ENCODE measurements at regions not wholly inside any gene's neighbourhood (a gene's known extent, or its start where the extent isn't known, plus 50 kb on each side); places are given as distances from the start of the nearest gene placed in this dataset.
"Not testable (repeated sequence)": the region's sequence is repeated elsewhere in the genome, so short reads cannot be mapped to it uniquely, and the experiment has no call there.

DNA sequence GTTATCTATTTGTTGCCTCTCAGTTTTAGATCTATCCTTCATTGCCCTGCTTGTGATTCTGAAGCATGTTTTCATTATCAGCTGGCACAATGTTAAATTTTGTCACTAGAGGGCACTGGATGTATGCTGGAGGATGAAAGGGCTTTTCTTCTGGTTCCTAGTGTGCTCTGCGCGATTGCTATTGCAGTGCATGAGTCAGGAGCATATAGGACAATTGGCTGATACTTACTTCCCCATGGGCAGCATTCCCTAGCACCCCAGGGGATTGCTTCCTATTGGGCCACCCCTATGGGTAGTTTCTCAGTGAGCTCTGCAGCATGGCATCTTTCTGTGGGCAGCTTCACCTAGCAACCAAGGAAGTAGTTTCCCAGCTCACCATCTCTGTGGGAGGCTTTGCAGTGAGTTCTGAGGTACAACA lies 280.3 kb upstream of the SYNCRIP start:
- DNase-seq: peak; percentile 15

DNA sequence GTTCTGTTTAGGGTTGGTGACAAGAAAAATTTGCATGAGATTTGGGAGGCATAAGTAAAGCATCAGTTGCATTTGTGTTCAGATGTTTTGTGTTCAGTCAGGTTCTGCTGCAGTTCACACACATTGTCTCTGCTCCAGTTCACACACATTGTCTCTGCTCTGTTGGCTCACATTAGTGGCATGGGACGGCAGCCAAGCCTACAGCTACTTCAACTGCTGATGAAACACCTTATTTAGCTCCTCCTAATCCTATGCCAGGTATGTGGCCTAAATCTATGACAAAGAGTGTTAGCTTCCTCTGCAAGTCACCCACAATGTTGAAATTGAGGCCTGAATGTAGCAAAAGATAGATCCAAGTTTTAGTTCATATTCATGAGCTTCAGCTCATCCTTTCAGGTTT lies 278.1 kb upstream of the SYNCRIP start:
- no peak for DNase-seq

DNA sequence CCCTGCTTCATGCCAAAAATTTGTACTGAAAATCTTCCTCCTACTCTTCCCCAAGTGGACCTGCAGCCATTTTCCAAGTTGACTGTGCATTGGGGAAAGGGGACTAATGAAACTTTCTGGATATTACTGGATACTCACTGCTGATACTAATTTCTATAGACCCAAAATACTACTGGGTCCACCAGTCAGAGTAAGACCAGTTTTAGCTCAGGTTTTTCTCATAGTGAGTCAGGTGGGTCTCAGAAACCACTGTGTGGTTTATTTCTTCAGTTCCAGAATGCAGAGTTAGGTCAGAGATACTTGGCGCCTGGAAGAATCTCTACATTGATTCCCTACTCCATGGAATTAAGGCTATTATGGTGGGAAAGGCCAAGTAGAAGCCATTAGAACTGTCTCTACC lies 274.8 kb upstream of the SYNCRIP start:
- DNase-seq: no peak

DNA sequence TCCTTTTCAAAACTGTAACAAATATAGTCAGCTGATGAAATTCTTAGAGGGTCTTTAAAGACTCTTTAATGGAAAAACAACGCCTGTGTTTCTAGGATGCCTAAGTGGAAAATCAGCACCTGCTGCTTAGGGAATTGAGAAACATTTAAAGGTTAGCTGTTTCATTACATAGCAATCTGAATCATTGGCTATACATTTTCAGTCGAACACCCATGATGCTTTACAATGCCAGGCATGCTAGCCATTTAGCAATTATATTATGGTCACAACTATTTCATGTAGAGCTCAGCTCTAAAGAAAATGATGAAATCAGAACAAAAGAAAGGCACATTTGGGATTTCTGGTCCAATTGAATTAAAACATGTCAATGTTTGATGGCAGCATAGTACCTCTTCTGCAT lies 270.3 kb upstream of the SYNCRIP start:
- DNase-seq: no peak

DNA sequence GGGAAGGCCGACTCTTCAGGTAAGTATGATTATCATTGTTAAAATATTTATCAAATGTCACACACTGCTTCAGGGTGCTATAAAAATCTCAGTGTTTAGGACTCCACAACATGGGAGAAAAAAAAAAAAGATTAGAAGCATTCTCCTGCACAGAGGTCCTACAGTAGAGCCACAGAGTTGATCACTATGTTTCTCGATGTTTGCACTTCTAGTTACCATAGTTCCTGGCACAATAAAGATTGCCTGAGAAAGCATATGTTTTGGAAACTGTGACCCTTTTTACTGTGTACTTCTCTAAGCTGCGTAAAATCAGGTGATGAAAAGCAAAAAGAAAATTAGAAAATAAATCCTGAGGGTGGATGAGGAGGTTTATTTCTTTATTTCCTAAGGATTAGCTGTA lies 269.9 kb upstream of the SYNCRIP start:
- no peak for DNase-seq

DNA sequence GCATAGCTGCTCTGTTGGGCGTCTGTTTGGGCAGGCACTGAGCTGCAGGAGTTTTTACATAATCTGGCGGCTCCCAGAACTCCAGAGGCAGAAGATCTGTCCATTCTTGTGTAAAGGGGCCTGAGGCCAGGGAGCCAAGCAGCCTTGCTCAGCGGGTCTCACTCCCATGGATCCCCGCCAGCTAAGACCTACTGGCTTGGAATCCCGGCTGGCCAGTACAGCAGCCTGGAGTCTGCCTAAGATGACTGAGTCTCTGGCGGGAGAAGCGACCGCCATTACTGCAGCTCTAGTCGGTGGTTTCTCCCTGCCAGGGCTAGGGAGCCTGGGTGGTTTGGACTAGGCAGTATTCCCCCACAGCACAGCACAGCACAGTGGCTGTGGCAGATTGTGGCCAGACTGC lies 268.4 kb upstream of the SYNCRIP start:
- DNase-seq: no peak

DNA sequence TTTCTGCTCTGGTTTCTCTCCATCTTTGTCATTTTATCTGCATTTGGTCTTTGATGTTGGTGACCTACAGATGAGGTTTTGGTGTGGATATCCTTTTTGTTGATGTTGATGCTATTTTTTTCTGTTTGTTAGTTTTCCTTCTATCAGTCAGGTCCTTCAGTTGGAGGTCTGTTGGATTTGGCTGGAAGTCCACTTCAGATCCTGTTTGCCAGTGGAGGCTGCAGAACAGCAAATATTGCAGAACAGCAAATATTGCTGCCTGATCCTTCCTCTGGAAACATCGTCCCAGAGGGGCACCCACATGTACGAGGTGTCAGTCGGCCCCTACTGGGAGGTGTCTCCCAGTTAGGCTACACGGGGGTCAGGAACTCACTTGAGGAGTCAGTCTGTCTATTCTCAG lies 265.4 kb upstream of the SYNCRIP start:
- DNase-seq: not testable (repeated sequence)

DNA sequence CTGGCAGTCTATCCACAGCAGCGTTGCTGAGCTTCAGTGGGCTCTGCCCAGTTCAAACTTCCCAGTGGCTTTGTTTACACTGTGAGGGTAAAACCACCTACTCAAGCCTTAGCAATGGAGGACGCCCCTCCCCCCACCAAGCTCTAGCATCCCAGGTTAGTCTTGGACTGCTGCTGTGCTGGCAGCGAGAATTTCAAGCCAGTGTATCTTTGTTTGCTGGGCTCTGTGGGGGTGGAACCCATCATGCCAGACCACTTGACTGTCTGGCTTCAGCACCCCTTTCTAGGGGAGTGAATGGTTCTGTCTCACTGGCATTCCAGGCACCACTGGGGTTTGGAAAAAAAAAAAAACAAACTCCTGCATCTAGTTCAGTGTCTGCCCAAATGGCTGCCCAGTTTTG lies 249.7 kb upstream of the SYNCRIP start:
- DNase-seq: no peak

DNA sequence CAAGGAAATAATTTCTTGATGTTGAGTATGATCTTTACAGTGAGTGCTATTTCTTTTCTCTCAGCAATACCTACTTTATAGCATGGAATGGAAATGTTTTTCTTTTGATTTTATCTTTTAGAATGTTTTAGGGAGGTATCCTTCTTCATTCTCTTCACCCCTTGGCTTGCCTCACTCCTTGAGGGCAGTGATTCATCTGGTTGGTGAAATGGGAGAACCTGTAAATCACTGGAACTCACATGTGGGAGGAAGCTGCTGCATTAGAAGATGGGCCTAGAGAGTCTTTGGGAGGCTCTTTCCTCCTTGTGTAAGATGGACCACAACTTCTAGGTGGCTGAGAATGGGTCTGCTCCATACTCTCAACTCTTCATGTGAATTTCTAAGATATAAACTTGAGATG lies 244.8 kb upstream of the SYNCRIP start:
- DNase-seq: no peak

DNA sequence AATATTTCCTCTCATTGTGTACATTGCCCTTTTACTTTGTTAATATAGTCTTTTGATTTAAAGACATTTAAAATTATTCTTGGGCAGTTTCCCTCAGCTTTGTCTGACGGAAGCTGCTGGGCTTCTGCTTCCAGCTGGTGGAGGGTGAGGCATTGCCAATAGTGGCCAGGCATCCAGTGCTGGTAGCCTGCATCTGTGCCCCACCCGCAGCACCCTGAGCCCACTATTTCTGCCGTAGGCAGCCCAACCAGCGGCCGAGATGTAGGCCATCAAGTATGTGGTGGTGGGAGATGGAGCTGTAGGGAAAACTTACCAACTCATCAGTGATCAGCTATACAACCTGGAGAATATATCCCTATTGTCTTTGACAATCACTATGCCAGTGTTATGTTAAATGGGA lies 226.0 kb upstream of the SYNCRIP start:
- no peak for DNase-seq

DNA sequence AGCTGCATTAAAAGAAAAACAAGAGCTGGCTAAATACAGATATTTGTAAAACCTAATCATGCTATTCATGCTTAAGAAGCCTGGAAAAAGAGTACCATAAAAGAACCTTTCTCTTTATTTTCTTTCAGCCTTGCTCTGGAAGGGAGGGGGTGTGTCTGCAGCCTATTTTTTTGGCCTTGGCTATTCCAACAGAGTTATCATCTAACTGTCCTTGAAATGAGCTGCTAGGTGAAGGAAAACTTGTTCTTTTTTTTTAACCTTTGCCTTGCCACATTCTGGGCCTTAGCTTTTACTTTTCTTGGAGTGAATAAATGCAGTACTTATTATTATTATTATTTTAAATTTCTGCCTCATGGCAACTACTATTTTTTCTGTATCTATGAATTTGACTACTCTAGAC lies 224.9 kb upstream of the SYNCRIP start:
- DNase-seq: no peak

DNA sequence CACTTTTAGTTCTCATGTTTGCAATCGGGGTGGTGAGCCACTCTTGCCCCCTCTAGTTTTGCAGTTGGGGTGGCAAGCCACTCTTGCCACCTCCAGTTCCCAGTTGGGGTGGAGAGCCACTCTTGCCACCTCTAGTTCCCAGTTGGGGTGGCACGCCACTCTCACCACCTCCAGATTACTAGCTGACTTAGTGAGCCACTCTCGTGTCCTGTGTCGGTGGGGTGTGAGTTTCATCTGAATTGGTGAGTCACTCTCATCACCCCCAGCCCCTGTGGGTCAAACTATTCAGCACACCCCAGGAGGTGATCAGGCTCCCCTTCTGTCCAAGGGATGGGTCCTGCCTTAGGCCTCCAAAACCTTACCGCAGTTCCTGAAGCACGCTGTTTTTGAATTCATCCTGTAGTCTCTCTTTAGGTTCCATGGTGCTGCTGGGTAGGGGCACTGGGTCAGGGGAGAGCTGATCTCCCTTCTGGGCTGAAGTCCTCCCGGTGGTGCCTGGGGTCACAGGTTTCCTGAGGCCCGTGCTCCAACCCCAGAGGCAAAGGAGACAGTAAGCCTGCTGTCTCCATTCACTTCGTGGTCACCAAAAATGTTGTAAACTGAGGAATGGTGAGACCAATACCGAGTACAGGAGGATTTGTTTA lies 224.2 kb upstream of the SYNCRIP start:
- DNase-seq: no peak

DNA sequence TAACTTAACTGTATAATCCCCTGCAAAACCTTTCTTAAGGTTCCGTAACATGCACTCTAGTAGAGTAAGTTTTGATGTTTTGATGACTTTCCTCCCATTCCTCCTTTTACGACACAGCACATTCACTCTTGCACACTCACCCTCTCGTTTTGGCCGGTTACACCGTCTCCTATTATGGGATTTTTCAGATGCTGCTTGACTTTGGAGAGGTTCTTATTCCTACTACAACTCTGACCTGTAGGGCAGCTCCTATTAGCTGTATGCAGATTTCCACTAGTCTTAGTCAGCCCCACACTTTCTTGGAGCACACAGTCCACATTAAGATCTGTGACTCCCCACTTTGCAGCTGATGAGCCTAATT lies 223.7 kb upstream of the SYNCRIP start:
- DNase-seq: no peak

DNA sequence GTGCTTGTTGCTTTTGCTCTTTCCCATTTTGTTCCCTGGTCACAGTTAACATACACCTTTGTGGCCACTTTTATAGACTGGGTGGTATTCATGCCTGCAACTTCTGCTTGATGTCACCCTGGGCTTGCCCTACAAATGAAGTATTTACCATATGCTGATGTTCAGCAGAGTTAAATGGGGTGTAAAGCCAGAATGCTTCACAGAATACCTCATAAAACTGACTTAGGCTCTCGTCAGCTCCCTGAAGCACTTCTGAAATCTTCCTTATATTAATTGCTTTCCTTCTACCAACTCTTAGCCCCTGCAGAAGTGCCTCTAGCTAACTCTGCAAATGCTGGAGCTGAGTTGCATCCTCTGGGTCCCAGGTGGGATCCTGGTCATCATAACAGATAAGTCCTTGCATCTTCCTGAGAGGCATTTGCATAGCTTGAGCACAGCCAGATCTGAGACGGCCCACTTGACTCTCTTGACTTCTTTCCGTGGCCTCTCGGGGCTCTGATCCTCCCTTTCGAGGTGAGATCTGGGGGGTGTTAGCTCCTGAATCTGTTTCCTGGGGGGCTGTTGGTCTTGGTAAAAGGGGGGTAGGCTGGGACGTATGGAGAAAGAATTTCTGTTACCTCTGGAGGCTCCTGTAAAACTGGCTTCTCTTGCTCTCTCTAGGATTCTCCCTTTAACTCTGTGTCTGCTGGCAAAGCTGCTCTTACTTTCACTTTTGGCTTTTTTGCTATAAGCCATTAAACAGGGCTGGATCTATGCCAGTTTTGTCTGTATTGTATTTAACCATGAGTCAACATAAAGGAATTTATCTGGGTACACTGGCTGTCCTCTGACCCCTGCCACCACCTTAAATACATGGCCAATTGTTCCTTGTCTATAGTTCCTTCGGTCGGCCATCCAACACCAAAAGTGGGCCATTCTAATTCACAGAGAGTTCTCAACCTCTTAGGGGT lies 223.0 kb upstream of the SYNCRIP start:
- DNase-seq: no peak

DNA sequence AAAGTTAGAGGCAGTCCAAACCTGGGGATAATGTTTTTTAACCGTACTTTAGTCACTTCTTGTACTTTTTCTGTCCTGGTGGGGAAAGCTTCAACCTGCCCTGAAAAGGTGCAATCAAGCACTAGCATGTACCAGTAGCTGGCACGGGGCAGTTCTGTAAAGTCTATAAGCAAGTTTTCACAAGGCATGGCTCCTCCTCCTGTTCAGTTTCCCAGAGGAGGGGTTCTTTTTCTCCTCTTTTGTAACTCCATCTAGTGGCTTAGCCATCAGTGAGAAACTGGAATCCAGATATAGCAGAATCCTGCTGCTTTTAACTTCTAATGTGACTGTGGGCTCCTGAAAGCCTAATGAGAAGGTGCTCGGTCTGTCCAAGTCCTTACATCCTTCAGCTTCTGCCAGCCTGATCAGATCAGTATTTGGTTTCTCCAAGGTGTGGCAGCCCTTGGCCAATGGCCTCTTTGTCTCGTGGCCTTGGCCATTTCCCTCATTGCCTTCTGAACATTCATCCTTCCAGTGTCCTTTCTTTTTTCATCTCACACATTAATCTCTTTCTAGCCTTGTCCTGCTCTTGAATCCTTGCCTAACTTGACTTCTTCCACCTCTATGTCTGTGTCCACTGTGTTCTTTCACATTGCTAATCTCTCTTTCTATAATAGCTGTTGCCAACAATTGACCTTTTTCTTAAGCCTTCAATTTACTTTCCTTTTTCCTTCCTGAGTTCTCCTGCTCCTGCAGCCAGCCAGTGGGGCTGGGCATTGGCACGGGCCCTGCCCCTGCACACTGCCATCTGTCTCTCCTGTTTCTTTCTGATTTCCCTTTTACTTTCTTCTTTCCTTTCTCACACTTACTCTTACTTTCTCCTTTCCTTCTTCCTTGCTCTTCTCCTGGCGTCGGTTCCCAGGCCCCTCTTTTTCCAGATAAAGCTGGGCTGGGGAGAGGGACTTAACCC lies 222.0 kb upstream of the SYNCRIP start:
- DNase-seq: no peak

DNA sequence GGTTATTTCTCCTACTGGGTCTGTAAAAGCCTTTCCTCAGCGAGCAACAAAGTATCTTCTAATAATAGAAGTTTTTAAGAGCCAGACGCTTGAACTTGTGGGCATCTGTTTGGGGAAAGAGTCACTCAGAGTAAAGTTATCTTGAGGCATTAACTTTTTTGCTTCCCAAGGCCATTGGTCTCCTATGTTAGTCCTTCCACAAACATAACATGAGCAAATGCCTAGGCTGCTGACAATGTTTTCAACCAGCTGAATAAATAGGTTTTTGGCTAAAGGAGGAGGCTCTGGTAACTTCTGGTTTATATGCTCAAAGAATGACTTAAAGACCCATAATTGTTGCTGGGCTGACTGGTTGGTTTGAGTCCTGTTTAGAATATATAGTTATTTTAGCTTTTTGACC lies 213.5 kb upstream of the SYNCRIP start:
- no peak for DNase-seq

DNA sequence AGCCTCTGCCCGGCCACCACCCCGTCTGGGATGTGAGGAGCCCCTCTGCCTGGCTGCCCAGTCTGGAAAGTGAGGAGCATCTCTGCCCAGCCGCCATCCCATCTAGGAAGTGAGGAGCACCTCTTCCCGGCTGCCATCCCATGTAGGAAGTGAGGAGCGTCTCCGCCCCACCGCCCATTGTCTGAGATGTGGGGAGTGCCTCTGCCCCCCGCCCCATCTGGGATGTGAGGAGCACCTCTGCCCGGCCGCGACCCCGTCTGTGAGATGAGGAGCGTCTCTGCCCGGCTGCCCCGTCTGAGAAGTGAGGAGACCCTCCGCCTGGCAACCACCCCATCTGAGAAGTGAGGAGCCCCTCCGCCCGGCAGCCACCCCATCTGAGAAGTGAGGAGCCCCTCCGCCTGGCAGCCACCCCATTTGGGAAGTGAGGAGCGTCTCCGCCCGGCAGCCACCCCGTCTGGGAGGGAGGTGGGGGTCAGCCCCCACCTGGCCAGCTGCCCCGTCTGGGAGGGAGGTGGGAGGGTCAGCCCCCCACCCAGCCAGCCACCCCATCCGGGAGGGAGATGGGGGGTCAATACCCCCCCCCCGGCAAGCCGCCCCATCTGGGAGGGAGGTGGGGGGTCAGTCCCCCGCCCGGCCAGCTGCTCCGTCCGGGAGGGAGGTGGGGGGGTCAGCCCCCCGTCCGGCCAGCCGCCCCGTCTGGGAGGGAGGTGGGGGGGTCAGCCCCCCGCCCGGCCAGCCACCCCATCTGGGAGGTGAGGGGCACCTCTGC lies 195.8 kb upstream of the SYNCRIP start:
- DNase-seq: not testable (repeated sequence)

DNA sequence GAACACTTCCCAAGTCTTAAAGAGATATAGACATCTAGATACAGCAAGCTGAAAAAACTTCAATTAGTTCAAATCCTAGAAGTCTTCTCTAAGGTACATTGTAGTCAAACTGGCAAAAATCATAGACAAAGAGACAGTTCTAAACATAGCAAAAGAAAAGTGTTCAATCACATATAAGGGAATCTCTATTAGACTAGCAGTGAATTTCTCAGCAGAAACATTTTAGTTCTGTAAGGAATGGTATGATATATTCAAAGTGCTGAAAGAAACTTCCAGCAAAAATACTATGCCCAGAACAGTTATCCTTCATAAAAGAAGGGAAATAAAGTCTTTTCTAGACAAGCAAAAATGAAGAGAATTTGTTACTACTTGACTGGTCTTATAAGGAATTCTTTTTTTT lies 186.3 kb upstream of the SYNCRIP start:
- DNase-seq: no peak

DNA sequence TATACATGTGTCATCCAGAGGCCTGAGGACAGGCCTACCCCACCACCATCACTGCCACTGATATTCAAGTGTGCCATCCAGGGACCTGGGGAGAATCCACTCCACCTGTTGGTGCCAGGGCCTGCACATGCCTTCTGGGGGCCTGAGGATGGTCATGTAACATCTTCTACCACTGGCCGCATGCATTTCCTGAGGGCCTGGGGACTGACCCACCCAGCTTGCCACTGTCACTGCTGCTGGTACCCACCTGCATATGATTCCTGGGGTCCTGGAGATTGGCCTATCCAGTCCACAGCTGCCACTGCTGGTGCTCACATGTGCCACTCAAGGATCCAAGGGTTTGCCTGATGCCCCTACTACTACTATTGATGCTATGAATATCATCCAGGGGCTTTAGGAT lies 184.3 kb upstream of the SYNCRIP start:
- no peak for DNase-seq

DNA sequence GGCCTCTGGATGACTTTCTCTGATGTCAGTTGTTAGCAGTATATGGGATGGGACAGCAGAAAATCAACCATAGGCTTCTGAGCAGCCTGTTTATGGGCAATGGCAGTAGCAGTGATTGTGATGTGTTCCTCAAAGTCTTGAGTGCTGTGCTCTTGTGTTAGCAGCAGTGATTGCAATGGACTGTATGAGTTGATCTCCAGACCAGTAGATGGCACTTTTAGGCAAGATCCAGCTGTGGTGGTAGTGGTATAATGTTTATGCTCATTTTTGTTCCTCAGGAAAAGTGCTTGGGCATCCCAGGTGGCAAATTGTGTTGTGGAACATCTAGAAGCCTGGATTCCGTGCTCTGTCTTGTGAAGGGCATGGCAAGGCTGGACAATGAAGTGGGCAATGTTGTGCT lies 181.6 kb upstream of the SYNCRIP start:
- no peak for DNase-seq

DNA sequence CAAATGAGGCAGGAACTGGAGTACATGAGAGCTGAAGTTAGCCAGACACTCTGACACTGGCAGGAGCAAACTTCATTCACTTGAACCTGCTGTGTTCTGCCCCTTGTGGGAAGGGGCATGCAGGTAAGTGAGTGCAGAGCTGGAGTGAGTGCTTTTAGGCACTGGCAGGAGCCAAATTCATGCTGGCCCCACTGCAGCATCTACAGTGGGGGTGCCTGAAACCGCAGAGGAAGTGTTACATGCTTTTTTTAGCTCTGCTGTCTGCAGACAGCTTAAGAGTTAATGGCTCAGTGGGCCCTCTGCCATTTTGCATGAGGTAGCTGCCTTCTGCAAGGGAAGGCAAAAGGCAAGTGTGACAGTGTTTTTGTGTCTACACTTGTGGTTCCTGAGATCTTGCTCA lies 167.9 kb upstream of the SYNCRIP start:
- DNase-seq: no peak

DNA sequence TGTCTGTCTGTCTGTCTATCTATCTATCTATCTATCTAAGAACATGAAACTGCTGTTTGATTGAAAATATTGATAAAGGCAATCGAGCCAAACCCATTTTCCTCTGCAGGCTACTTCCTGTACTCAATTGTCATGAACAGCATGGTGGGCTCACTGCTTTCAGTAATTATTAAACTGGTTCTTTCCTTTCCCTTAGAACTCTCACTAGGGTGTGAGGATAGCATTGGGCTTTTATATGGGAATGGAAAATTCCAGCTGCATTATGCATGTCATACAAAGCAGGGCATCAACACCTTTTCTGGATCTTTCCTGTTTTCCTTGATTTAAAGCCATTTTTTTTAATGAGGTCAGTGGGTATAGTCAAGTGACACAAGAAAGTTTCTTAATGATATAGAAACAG lies 161.0 kb upstream of the SYNCRIP start:
- DNase-seq: no peak

DNA sequence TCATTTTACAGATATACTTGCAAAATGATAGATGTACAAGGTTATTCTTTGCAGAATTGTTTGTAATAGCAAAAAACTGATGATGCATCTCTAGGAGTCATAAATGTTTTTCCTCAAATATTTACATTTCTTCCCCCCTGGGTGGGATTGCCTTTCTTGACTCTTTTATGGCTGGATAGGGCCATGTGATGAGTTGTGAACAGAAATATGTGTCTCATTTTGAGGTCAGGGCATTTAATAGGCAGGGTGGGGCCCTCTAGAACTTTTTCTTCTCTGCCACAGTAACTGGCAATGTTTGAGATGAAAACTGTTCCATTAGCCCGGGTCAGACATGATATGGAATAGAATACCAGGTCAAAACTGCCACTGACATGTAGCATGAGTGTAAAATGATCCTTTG lies 159.5 kb upstream of the SYNCRIP start:
- no peak for DNase-seq
